Suprapubic skin (tissue), 4 donors: ENCODE measurements at regions not wholly inside any gene's neighbourhood (a gene's known extent, or its start where the extent isn't known, plus 50 kb on each side); places are given as distances from the start of the nearest gene placed in this dataset.

Source experiments
- DNase-seq, 2 donors: peaks; one replicate each; pipeline ENCODE4 v3.0.0-alpha.2; 2019; ENCODE audit warnings: low spot score in 2 of 2
- H3K27ac ChIP-seq: fragments of 200-600 bp; sonication (generic); one replicate; pipeline ENCODE4 v1.5.1; 2019
- H3K27me3 ChIP-seq: fragments of 200-600 bp; sonication (generic); one replicate; pipeline ENCODE4 v1.5.1; 2019
- H3K36me3 ChIP-seq: fragments of 200-600 bp; sonication (generic); one replicate; pipeline ENCODE4 v1.5.1; 2019
- H3K4me1 ChIP-seq: fragments of 200-600 bp; sonication (generic); one replicate; pipeline ENCODE4 v1.5.1; 2019
- H3K4me3 ChIP-seq: fragments of 200-600 bp; sonication (generic); one replicate; pipeline ENCODE4 v1.5.1; 2019; ENCODE audit warnings: mild to moderate bottlenecking
- H3K9me3 ChIP-seq: fragments of 200-600 bp; sonication (generic); one replicate; pipeline ENCODE4 v1.5.1; 2019
- EP300 ChIP-seq: sonication (generic); formaldehyde crosslinking; IDR thresholded peaks from one replicate; pipeline ENCODE4 v1.6.1; 2017; ENCODE audit warnings: antibody characterized with exemption
- POLR2A ChIP-seq, 2 donors: fragments of 450-650 bp; IDR thresholded peaks; one replicate each; pipeline ENCODE4 v1.6.1; 2017; ENCODE audit warnings: antibody characterized with exemption in 2 of 2, mild to moderate bottlenecking in 2 of 2, moderate library complexity in 2 of 2
- POLR2AphosphoS5 ChIP-seq, 3 donors: sonication (generic); formaldehyde crosslinking; IDR thresholded peaks; one replicate each; pipeline ENCODE4 v1.6.1; 2017; ENCODE audit warnings: antibody characterized with exemption in 3 of 3
- WGBS: methylation state at CpG from one replicate; pipeline ENCODE4 v1.1.5; 2018; 5-methylcytosine and 5-hydroxymethylcytosine counted together
- TF ChIP-seq, protein P1 (sequence below), 2 donors: fragments of 200-600 bp in 1 of 2; fragments of 450-650 bp in 1 of 2; sonication (generic) in 1 of 2; IDR thresholded peaks; one replicate each; pipeline ENCODE4 v1.5.1; 2016 to 2019; ENCODE audit warnings: antibody characterized with exemption in 2 of 2, mild to moderate bottlenecking in 1 of 2, moderate library complexity in 1 of 2

DNA sequence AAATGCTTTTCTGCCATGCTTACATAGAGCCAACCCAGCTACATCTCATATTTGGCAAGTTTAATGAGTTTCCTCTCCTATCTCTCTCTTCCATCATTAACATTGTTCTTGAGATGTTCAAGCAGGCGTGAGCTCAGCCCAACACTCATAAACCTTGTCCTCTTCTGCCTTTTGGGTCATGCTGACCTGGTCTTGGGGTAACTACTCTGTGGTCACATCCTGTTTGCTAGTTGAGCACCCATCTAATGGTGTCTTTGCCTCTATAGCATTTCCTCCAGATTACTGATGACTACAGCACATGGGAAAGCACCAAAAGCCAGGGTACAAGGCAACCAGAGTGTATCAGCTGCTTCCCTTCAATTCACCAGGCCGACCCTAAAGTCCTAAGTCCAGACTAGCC, 366.9 kb upstream of the HNRNPA3 start:
- Histone ChIP-seq H3K4me1 (no peaks in the 10 kb centered on the region), H3K9me3 (no peaks in the 10 kb centered on the region), H3K36me3 (no peaks in the 10 kb centered on the region), H3K4me3 (no peak overlapping the region), H3K27me3 (peaks cover 5% of the 10 kb centered on the region), H3K27ac (no peak overlapping the region)
- no peak for DNase-seq
- TF ChIP-seq, protein P1, sequence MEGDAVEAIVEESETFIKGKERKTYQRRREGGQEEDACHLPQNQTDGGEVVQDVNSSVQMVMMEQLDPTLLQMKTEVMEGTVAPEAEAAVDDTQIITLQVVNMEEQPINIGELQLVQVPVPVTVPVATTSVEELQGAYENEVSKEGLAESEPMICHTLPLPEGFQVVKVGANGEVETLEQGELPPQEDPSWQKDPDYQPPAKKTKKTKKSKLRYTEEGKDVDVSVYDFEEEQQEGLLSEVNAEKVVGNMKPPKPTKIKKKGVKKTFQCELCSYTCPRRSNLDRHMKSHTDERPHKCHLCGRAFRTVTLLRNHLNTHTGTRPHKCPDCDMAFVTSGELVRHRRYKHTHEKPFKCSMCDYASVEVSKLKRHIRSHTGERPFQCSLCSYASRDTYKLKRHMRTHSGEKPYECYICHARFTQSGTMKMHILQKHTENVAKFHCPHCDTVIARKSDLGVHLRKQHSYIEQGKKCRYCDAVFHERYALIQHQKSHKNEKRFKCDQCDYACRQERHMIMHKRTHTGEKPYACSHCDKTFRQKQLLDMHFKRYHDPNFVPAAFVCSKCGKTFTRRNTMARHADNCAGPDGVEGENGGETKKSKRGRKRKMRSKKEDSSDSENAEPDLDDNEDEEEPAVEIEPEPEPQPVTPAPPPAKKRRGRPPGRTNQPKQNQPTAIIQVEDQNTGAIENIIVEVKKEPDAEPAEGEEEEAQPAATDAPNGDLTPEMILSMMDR (IDR thresholded peaks at IDR 0.05) = no peak
- no peak for TF ChIP-seq POLR2A (IDR thresholded peaks at IDR 0.05)
- TF ChIP-seq POLR2AphosphoS5 (IDR thresholded peaks at IDR 0.05) = no peak
- no peak for TF ChIP-seq EP300
- WGBS = 74% methylated on average over 2 of the region's 2 CpGs

DNA sequence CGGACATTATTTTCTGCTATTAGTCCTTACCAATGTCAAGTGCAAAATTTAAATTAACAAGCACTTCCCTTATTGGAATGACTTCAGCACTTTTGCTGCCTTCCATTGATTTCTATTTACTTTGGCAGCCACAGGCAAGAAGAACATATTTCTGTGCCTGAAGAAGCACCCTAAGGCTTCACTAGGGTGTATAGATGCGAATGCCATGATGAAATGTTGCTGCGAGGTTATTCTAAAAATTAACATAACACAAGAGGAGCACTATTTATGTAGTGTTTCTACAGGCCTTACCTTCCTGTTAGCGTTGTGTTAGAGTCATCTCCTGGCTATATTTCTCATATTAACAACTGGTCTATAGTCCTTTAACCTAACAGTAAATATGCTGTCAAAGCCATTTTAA, 365.0 kb upstream of the HNRNPA3 start:
- H3K4me1 ChIP-seq = no peaks in the 10 kb centered on the region
- no peaks in the 10 kb centered on the region for H3K36me3 ChIP-seq
- peaks cover 5% of the 10 kb centered on the region for H3K27me3 ChIP-seq
- TF ChIP-seq EP300 = no peak
- no peak for TF ChIP-seq POLR2A (IDR thresholded peaks at IDR 0.05)
- no peak for TF ChIP-seq POLR2AphosphoS5 (IDR thresholded peaks at IDR 0.05)
- TF ChIP-seq, protein P1 (IDR thresholded peaks at IDR 0.05) = no peak
- WGBS = 78% methylated on average over 4 of the region's 4 CpGs
- no peaks in the 10 kb centered on the region for H3K9me3 ChIP-seq
- DNase-seq = no peak
- no peak overlapping the region for H3K4me3 ChIP-seq
- no peak overlapping the region for H3K27ac ChIP-seq

DNA sequence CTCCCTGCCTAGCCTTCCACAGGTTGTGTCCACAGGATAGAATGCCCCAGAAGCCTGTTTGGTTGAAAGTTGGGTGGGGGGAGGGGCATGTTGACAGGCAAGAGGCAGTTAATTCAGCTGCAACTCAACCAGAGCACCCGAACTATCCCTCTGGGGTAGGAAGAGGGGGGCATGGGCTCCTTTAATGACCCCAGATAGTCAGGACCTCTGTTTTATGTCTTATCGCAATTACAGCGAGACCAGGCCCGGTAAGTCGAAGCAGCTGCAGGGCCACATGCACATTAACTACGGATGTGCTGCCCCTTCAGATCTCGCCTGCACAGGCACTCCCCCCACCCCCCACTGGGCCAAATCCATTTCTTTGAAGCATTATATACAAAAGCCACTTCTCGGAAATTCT, 363.8 kb upstream of the HNRNPA3 start:
- no peaks in the 10 kb centered on the region for H3K9me3 ChIP-seq

DNA sequence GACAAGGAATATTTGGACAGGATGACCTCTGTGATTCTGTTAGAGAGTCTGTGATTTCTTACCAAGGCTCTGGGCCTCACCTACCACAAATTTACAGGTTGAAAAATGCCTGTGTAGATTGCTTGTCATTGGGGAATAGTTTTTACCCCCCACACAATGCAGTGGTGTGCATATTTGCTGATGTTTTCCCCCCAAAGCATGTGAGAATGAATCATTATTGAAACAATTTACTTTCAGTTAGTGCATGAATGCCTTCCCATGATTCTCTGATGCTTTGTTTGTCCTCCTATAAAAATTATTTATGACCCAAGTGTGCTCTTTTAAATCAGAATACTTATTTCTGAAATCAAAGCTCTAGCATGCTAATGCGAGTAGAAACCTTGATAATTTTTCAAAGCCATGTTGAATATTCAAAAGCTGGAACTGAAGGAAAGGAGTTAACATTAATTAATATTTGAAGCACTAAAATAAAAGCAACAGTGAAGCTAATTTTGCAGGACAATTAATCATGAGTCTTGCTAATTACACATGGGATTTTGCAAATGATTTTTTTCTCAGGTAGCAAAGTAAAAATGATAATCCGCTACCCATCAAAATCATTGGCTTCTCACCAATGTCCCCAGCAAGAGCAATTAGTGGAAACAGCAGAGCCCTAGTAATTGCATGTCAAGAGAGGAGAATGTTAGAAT, 361.2 kb upstream of the HNRNPA3 start:
- Histone ChIP-seq H3K36me3 (no peaks in the 10 kb centered on the region), H3K4me1 (no peaks in the 10 kb centered on the region), H3K4me3 (no peak overlapping the region), H3K27me3 (peaks cover 5% of the 10 kb centered on the region), H3K9me3 (no peaks in the 10 kb centered on the region), H3K27ac (no peak overlapping the region)
- TF ChIP-seq, protein P1 (IDR thresholded peaks at IDR 0.05) = no peak
- TF ChIP-seq POLR2A (IDR thresholded peaks at IDR 0.05) (no peak), POLR2AphosphoS5 (IDR thresholded peaks at IDR 0.05) (no peak), EP300 (no peak)
- 84% methylated on average over 2 of the region's 2 CpGs for WGBS
- DNase-seq = no peak

More for the DNA sequence above, 363.8 kb upstream of the HNRNPA3 start:
- peaks cover 5% of the 10 kb centered on the region for H3K27me3 ChIP-seq
- no peak overlapping the region for H3K4me3 ChIP-seq
- H3K27ac ChIP-seq = no peak overlapping the region
- 74% methylated on average over 8 of the region's 8 CpGs for WGBS
- TF ChIP-seq, protein P1 (IDR thresholded peaks at IDR 0.05) = no peak
- TF ChIP-seq EP300 = no peak
- TF ChIP-seq POLR2A (IDR thresholded peaks at IDR 0.05) = no peak
- TF ChIP-seq POLR2AphosphoS5 (IDR thresholded peaks at IDR 0.05) = no peak
- no peaks in the 10 kb centered on the region for H3K36me3 ChIP-seq
- no peaks in the 10 kb centered on the region for H3K4me1 ChIP-seq
- DNase-seq = no peak

DNA sequence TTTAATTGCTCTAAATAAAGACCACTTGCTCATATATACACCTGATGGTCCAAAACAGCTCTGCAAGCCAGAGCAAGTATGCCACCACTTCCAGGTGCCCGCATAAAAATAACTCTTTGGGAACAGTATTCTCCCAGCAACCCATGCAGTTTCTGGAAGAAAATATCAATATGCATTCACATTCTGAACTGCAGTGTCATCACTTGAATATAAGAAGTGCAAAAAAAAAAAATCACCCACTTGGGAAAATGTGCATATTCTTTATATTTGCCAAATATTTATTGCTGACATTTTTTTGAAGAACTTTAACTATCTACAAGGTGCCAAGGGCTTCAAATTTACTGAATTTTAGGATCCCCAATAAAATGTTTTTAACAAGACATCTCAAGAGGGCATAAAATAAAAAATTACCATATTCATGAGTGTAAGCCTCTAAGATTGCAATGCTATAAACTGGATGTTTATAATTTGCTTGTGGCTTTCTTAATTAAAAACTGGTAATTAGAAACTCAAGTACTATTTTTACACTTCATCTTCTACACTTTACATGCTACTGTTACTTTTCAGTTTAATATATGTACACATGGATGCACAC, 360.6 kb upstream of the HNRNPA3 start:
- WGBS = 81% methylated on average over 1 of the region's 1 CpG

More for the DNA sequence above, 360.6 kb upstream of the HNRNPA3 start:
- Histone ChIP-seq H3K9me3 (no peaks in the 10 kb centered on the region), H3K36me3 (no peaks in the 10 kb centered on the region), H3K27me3 (peaks cover 5% of the 10 kb centered on the region), H3K4me1 (no peaks in the 10 kb centered on the region), H3K27ac (no peak overlapping the region), H3K4me3 (no peak overlapping the region)
- TF ChIP-seq POLR2AphosphoS5 (IDR thresholded peaks at IDR 0.05) = no peak
- no peak for TF ChIP-seq EP300
- no peak for TF ChIP-seq POLR2A (IDR thresholded peaks at IDR 0.05)
- TF ChIP-seq, protein P1 (IDR thresholded peaks at IDR 0.05) = no peak
- no peak for DNase-seq
